ENCODE measurements at regions not wholly inside any gene's neighbourhood (a gene's known extent, or its start where the extent isn't known, plus 50 kb on each side); places are given as distances from the start of the nearest gene placed in this dataset.
"Not testable (repeated sequence)": the region's sequence is repeated elsewhere in the genome, so short reads cannot be mapped to it uniquely, and the experiment has no call there.

GRCh38 chr15:87675271-87675670 is 581.3 kb downstream of the NTRK3 start:
- TF ChIP-seq CTCF (IDR thresholded peaks at IDR 0.05) = no peak
- intact Hi-C loops (cut with DNase I) = no loop called here
- no peaks in the 10 kb centered on the region for H3K4me1 ChIP-seq
- no peaks in the 10 kb centered on the region for H3K27me3 ChIP-seq
- DNase-seq (ENCODE audit: extremely low spot score) = no peak
- no peaks in the 10 kb centered on the region for H3K36me3 ChIP-seq
- H3K27ac ChIP-seq (replicated peaks in 1 of 4) = no peak overlapping the region
- no peak overlapping the region for H3K4me3 ChIP-seq
- H3K9me3 ChIP-seq = no peaks in the 10 kb centered on the region
- WGBS = 91% methylated on average over 5 of the region's 5 CpGs

- Histone ChIP-seq H3K27me3 (no peaks in the 10 kb centered on the region), H3K4me1 (no peaks in the 10 kb centered on the region), H3K36me3 (no peaks in the 10 kb centered on the region), H3K27ac (replicated peaks in 1 of 4) (no peak overlapping the region), H3K4me3 (no peak overlapping the region), H3K9me3 (peaks cover 0 to 5% (median 2%) of the 10 kb centered on the region in 4 donors)
- TF ChIP-seq POLR2A (IDR thresholded peaks at IDR 0.05; ENCODE audit: low read depth) (no peak), CTCF (IDR thresholded peaks at IDR 0.05) (peak; percentile 33 to 55 (median 37))
- no peak for DNase-seq (ENCODE audit: extremely low spot score)
- 61% methylated on average over 8 of the region's 8 CpGs for WGBS
- intact Hi-C loops (cut with DNase I) = no loop called here
Observed at GRCh38 chr15:87672309-87673288, 583.9 kb downstream of the NTRK3 start.

- no peaks in the 10 kb centered on the region for H3K4me1 ChIP-seq
- no peak overlapping the region for H3K27ac ChIP-seq (replicated peaks in 1 of 4)
- H3K27me3 ChIP-seq = no peaks in the 10 kb centered on the region
- H3K9me3 ChIP-seq = peaks cover 0 to 7% (median 2%) of the 10 kb centered on the region in 4 donors
- TF ChIP-seq CTCF (IDR thresholded peaks at IDR 0.05) (no peak), POLR2A (IDR thresholded peaks at IDR 0.05; ENCODE audit: low read depth) (no peak), EP300 (IDR thresholded peaks at IDR 0.05) (no peak), POLR2AphosphoS5 (IDR thresholded peaks at IDR 0.05) (no peak)
- H3K36me3 ChIP-seq = no peaks in the 10 kb centered on the region
- no peak for DNase-seq (ENCODE audit: extremely low spot score)
- no peak overlapping the region for H3K4me3 ChIP-seq
- 90% methylated on average over 5 of the region's 5 CpGs for WGBS
- intact Hi-C loops (cut with DNase I) = no loop called here
Observed at GRCh38 chr15:87671289-87671688, 585.2 kb downstream of the NTRK3 start.

- Histone ChIP-seq H3K27ac (replicated peaks in 1 of 4) (no peak overlapping the region), H3K27me3 (no peaks in the 10 kb centered on the region), H3K9me3 (peaks cover 0 to 7% (median 2%) of the 10 kb centered on the region in 4 donors), H3K4me1 (no peaks in the 10 kb centered on the region), H3K36me3 (no peaks in the 10 kb centered on the region), H3K4me3 (no peak overlapping the region)
- intact Hi-C loops (cut with DNase I) = no loop called here
- no peak for DNase-seq (ENCODE audit: extremely low spot score)
- WGBS = 83% methylated on average over 6 of the region's 6 CpGs
- TF ChIP-seq POLR2A (IDR thresholded peaks at IDR 0.05; ENCODE audit: low read depth) (no peak), CTCF (IDR thresholded peaks at IDR 0.05) (no peak), EP300 (IDR thresholded peaks at IDR 0.05) (no peak)
Observed at GRCh38 chr15:87669846-87670245, 586.7 kb downstream of the NTRK3 start.

GRCh38 chr15:87668768-87669564 is 587.6 kb downstream of the NTRK3 start:
- intact Hi-C loops (cut with DNase I); H3K27ac ChIP-seq (replicated peaks in 1 of 4); H3K9me3 ChIP-seq; DNase-seq (ENCODE audit: extremely low spot score); H3K36me3 ChIP-seq; H3K4me3 ChIP-seq; H3K4me1 ChIP-seq; H3K27me3 ChIP-seq: not testable (repeated sequence)
- 92% methylated on average over 8 of the region's 8 CpGs for WGBS
